ENCODE measurements at regions not wholly inside any gene's neighbourhood (a gene's known extent, or its start where the extent isn't known, plus 50 kb on each side); places are given as distances from the start of the nearest gene placed in this dataset.

DNA sequence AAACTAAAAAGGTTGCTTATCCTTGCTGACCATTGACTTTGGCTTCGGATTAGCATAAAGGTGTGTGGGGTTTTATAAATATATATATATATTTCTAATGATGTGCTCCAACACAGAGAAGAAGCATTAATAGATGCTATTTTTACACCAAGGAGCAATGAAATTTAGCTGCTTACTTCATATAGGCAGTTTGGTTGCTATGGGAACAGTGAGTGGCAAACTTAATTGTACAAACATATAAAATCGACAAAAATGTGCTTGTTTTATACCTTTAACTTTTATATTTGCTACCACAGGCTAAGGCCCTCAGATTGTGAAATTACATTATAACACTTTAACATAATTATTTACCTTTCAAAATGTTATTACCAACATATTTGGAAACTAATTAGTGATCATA lies 303.4 kb downstream of the SEC23A start:
- H3K9me3 ChIP-seq (ENCODE audit: control insufficient read depth, insufficient read depth, low read depth, low read length): no peaks in the 10 kb centered on the region
- POLR2A ChIA-PET: no interaction called here
- intact Hi-C loops (cut with micrococcal nuclease; ENCODE audit: unreplicated experiment): no loop called here
- H3K36me3 ChIP-seq (ENCODE audit: control insufficient read depth, insufficient read depth, low read length): no peaks in the 10 kb centered on the region
- no peaks in the 10 kb centered on the region for H3K4me1 ChIP-seq (ENCODE audit: control insufficient read depth, insufficient read depth, low read length)
- H3K4me3 ChIP-seq (ENCODE audit: low read depth in 2 of 2, low read length in 2 of 2): no peak overlapping the region
- no peaks in the 10 kb centered on the region for H3K27me3 ChIP-seq (ENCODE audit: control insufficient read depth, insufficient read depth, low read length)
- DNase-seq (ENCODE audit: low read depth, low spot score): no peak
- TF ChIP-seq, protein P1, sequence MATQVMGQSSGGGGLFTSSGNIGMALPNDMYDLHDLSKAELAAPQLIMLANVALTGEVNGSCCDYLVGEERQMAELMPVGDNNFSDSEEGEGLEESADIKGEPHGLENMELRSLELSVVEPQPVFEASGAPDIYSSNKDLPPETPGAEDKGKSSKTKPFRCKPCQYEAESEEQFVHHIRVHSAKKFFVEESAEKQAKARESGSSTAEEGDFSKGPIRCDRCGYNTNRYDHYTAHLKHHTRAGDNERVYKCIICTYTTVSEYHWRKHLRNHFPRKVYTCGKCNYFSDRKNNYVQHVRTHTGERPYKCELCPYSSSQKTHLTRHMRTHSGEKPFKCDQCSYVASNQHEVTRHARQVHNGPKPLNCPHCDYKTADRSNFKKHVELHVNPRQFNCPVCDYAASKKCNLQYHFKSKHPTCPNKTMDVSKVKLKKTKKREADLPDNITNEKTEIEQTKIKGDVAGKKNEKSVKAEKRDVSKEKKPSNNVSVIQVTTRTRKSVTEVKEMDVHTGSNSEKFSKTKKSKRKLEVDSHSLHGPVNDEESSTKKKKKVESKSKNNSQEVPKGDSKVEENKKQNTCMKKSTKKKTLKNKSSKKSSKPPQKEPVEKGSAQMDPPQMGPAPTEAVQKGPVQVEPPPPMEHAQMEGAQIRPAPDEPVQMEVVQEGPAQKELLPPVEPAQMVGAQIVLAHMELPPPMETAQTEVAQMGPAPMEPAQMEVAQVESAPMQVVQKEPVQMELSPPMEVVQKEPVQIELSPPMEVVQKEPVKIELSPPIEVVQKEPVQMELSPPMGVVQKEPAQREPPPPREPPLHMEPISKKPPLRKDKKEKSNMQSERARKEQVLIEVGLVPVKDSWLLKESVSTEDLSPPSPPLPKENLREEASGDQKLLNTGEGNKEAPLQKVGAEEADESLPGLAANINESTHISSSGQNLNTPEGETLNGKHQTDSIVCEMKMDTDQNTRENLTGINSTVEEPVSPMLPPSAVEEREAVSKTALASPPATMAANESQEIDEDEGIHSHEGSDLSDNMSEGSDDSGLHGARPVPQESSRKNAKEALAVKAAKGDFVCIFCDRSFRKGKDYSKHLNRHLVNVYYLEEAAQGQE (IDR thresholded peaks at IDR 0.05; ENCODE audit: insufficient read depth in 1 of 2, low read depth in 2 of 2, low read length in 1 of 2): no peak
- no peak for TF ChIP-seq POLR2AphosphoS5 (IDR thresholded peaks at IDR 0.05; ENCODE audit: low read depth, low read length)
- no peak for TF ChIP-seq SIN3A (IDR thresholded peaks at IDR 0.05; ENCODE audit: borderline replicate concordance, insufficient read depth, low read depth, low read length)
- no peak for TF ChIP-seq TCF7L2 (IDR thresholded peaks at IDR 0.05; ENCODE audit: low read depth, low read length)
- TF ChIP-seq, protein P2, sequence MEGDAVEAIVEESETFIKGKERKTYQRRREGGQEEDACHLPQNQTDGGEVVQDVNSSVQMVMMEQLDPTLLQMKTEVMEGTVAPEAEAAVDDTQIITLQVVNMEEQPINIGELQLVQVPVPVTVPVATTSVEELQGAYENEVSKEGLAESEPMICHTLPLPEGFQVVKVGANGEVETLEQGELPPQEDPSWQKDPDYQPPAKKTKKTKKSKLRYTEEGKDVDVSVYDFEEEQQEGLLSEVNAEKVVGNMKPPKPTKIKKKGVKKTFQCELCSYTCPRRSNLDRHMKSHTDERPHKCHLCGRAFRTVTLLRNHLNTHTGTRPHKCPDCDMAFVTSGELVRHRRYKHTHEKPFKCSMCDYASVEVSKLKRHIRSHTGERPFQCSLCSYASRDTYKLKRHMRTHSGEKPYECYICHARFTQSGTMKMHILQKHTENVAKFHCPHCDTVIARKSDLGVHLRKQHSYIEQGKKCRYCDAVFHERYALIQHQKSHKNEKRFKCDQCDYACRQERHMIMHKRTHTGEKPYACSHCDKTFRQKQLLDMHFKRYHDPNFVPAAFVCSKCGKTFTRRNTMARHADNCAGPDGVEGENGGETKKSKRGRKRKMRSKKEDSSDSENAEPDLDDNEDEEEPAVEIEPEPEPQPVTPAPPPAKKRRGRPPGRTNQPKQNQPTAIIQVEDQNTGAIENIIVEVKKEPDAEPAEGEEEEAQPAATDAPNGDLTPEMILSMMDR (IDR thresholded peaks at IDR 0.05): no peak
- H3K27ac ChIP-seq (ENCODE audit: low read length): no peak overlapping the region
- no TSS peak for BruUV-seq (replicated peaks)
- in situ Hi-C loops (cut with HindIII; ENCODE audit: low pct_unique_long_range_greater_than_20kb, low sequenced_read_pairs): no loop called here
- ATAC-seq: no peak
- CTCF ChIA-PET: no interaction called here

DNA sequence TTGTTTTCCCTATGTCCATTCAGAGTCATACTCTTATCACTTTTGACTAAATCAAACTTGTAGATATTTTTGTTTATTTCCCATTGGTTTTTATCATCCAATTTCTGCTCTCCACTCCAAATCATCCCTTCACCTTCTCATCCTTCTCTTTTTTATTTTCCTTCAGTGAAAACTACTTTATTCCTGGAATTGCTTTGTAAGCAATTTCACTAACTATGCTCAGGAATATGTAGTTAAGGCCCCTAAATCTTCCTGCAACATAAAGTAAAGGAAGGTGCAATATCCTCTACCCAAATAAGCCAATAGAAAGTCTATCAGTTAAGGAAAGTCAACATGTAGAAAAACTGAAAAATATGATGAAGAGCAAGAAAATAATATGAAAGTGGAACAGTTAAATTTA lies 308.4 kb downstream of the SEC23A start:
- no peak for TF ChIP-seq TCF7L2 (IDR thresholded peaks at IDR 0.05; ENCODE audit: low read depth, low read length)
- TF ChIP-seq, protein P1 (IDR thresholded peaks at IDR 0.05; ENCODE audit: insufficient read depth in 1 of 2, low read depth in 2 of 2, low read length in 1 of 2): no peak
- no peak for TF ChIP-seq SIN3A (IDR thresholded peaks at IDR 0.05; ENCODE audit: borderline replicate concordance, insufficient read depth, low read depth, low read length)
- no peak for TF ChIP-seq POLR2AphosphoS5 (IDR thresholded peaks at IDR 0.05; ENCODE audit: low read depth, low read length)
- TF ChIP-seq, protein P2 (IDR thresholded peaks at IDR 0.05): no peak
- Histone ChIP-seq H3K9me3 (ENCODE audit: control insufficient read depth, insufficient read depth, low read depth, low read length) (no peaks in the 10 kb centered on the region), H3K27ac (ENCODE audit: low read length) (no peak overlapping the region), H3K4me3 (ENCODE audit: low read depth in 2 of 2, low read length in 2 of 2) (no peak overlapping the region), H3K4me1 (ENCODE audit: control insufficient read depth, insufficient read depth, low read length) (no peaks in the 10 kb centered on the region), H3K27me3 (ENCODE audit: control insufficient read depth, insufficient read depth, low read length) (no peaks in the 10 kb centered on the region), H3K36me3 (ENCODE audit: control insufficient read depth, insufficient read depth, low read length) (no peaks in the 10 kb centered on the region)
- no TSS peak for BruUV-seq (replicated peaks)
- ChIA-PET CTCF (no interaction called here), POLR2A (no interaction called here)
- no peak for DNase-seq (ENCODE audit: low read depth, low spot score)
- intact Hi-C loops (cut with micrococcal nuclease; ENCODE audit: unreplicated experiment) (no loop called here), in situ Hi-C loops (cut with HindIII; ENCODE audit: low pct_unique_long_range_greater_than_20kb, low sequenced_read_pairs) (no loop called here)
- ATAC-seq: no peak

Data from Panc1 (cell line).